HCT116 (cell line): ENCODE measurements at regions not wholly inside any gene's neighbourhood (a gene's known extent, or its start where the extent isn't known, plus 50 kb on each side); places are given as distances from the start of the nearest gene placed in this dataset.

ENCODE experiments used
- ATAC-seq: fragments of 200-7000 bp; cut with Tn5 transposase; 2 replicates; pipeline ENCODE4 v1.9.1; 2020; ENCODE audit warnings: mild to moderate bottlenecking, moderate library complexity
- BruUV-seq: library from RNA; stranded (reverse); fragments of 400-500 nt; replicated peaks from 2 replicates; lab custom pipeline; 2021; lab: Mats Ljungman, UMichigan
- CTCF ChIA-PET: fragments of 300-600 bp; sonication (Branson Sonifier 250); formaldehyde crosslinking; loops from one replicate; lab custom pipeline; 2021; ENCODE audit warnings: antibody characterized with exemption; lab: Charles Lee
- POLR2A ChIA-PET: fragments of 300-600, 350-600 bp; sonication (Branson Sonifier 250); formaldehyde crosslinking; loops from one replicate; lab custom pipeline; 2021; ENCODE audit warnings: antibody characterized with exemption; lab: Charles Lee
- RAD21 ChIA-PET, 2 experiments: fragments of 300-600 bp; sonication (Branson Sonifier 250); formaldehyde crosslinking; loops; one replicate each; lab custom pipeline; 2023; ENCODE audit warnings: low total read pairs in 2 of 2; ENCODE audit not compliant: uncharacterized antibody in 2 of 2, unreplicated experiment in 2 of 2, low non-redundant PET in 1 of 2; lab: Charles Lee
- DNase-seq: peaks from one replicate; pipeline ENCODE4 v3.0.0-alpha.2; 2010; ENCODE audit warnings: low read depth, low spot score
- H2AFZ ChIP-seq: fragments of 200-600 bp; shearing (Covaris generic), sonication (generic); 2 replicates; pipeline ENCODE4 v1.6.1; 2017; ENCODE audit warnings: low read depth, mixed run types, mixed read lengths, antibody characterized with exemption, low read length; ENCODE audit not compliant: poor library complexity, severe bottlenecking
- H3K27ac ChIP-seq: 2 replicates; pipeline ENCODE4 v1.5.1; 2012; ENCODE audit warnings: low read depth, low read length
- H3K27me3 ChIP-seq: fragments of 200-600 bp; sonication (generic); 2 replicates; pipeline ENCODE4 v1.6.1; 2016; ENCODE audit warnings: mixed run types, low read length, mixed read lengths; ENCODE audit not compliant: insufficient read depth
- H3K36me3 ChIP-seq, 2 experiments: fragments of 200-500 bp in 1 of 2; fragments of 200-600 bp in 1 of 2; sonication (Bioruptor generic) in 1 of 2; sonication (generic) in 1 of 2; 2 replicates each; pipeline versions ENCODE4 v1.5.1 to v1.6.1; 2014 to 2016; ENCODE audit warnings: low read length in 2 of 2, inconsistent platforms in 1 of 2, mixed read lengths in 1 of 2, mixed run types in 1 of 2; ENCODE audit not compliant: insufficient read depth in 2 of 2, control insufficient read depth in 1 of 2
- H3K4me1 ChIP-seq, 2 experiments: fragments of 200-600 bp in 1 of 2; sonication (generic) in 1 of 2; 2 replicates each; pipeline versions ENCODE4 v1.5.1 to v1.6.1; 2012 to 2017; ENCODE audit warnings: low read length in 2 of 2, inconsistent platforms in 1 of 2, mild to moderate bottlenecking in 1 of 2, mixed read lengths in 1 of 2, mixed run types in 1 of 2, moderate library complexity in 1 of 2; ENCODE audit not compliant: insufficient read depth in 2 of 2, control insufficient read depth in 1 of 2
- H3K4me2 ChIP-seq: fragments of 200-600 bp; sonication (generic); 2 replicates; pipeline ENCODE4 v1.6.1; 2017; ENCODE audit warnings: mixed run types, low read length, mixed read lengths
- H3K4me3 ChIP-seq, 2 experiments: fragments of 200-600 bp in 1 of 2; sonication (generic) in 1 of 2; replicated peaks in 1 of 2; 2 replicates each; pipeline ENCODE4 v1.5.1; 2011 to 2016; ENCODE audit warnings: low read length in 2 of 2, control low read depth in 1 of 2, low read depth in 1 of 2, mild to moderate bottlenecking in 1 of 2, mixed read lengths in 1 of 2, mixed run types in 1 of 2
- H3K79me2 ChIP-seq: fragments of 200-600 bp; sonication (generic); 2 replicates; pipeline ENCODE4 v1.6.1; 2017; ENCODE audit warnings: mild to moderate bottlenecking, mixed run types, low read length, moderate library complexity, mixed read lengths; ENCODE audit not compliant: insufficient read depth
- H3K9ac ChIP-seq: fragments of 200-600 bp; sonication (generic); 2 replicates; pipeline ENCODE4 v1.6.1; 2016; ENCODE audit warnings: low read length, mixed read lengths
- H3K9me2 ChIP-seq: fragments of 200-600 bp; sonication (generic), shearing (Covaris generic); 2 replicates; pipeline ENCODE4 v1.6.1; 2017; ENCODE audit warnings: mixed run types, mild to moderate bottlenecking, moderate library complexity; ENCODE audit not compliant: insufficient read depth
- H3K9me3 ChIP-seq, 2 experiments: fragments of 200-500 bp in 1 of 2; fragments of 200-600 bp in 1 of 2; sonication (Bioruptor generic) in 1 of 2; sonication (generic) in 1 of 2; 2 replicates each; pipeline ENCODE4 v1.6.1; 2014 to 2017; ENCODE audit warnings: low read length in 2 of 2, mixed read lengths in 2 of 2, inconsistent platforms in 1 of 2, low read depth in 1 of 2, mild to moderate bottlenecking in 1 of 2, mixed run types in 1 of 2, moderate library complexity in 1 of 2; ENCODE audit not compliant: control insufficient read depth in 1 of 2, insufficient read depth in 1 of 2
- H4K20me1 ChIP-seq: fragments of 200-600 bp; sonication (generic), shearing (Covaris generic); 2 replicates; pipeline ENCODE4 v1.6.1; 2017; ENCODE audit warnings: mixed run types, mild to moderate bottlenecking, moderate library complexity; ENCODE audit not compliant: insufficient read depth
- CEBPB ChIP-seq: IDR thresholded peaks from 2 replicates; pipeline ENCODE4 v1.6.1; 2012; ENCODE audit warnings: low read depth
- EGR1 ChIP-seq: IDR thresholded peaks from 2 replicates; pipeline ENCODE4 v1.6.1; 2012; ENCODE audit warnings: low read depth
- EZH2 ChIP-seq: fragments of 200-600 bp; sonication (generic); IDR thresholded peaks from 2 replicates; pipeline ENCODE4 v1.6.1; 2017; ENCODE audit warnings: antibody characterized with exemption, mixed run types
- FOSL1 ChIP-seq: IDR thresholded peaks from 2 replicates; pipeline ENCODE4 v1.6.1; 2012; ENCODE audit warnings: low read depth
- JUND ChIP-seq: IDR thresholded peaks from 2 replicates; pipeline ENCODE4 v1.6.1; 2012
- POLR2A ChIP-seq: IDR thresholded peaks from 2 replicates; pipeline ENCODE4 v1.7.0; 2011; ENCODE audit warnings: borderline replicate concordance; ENCODE audit not compliant: insufficient read depth, insufficient read length; ENCODE audit errors: extremely low read depth
- POLR2AphosphoS5 ChIP-seq: IDR thresholded peaks from 2 replicates; pipeline ENCODE4 v1.6.1; 2011; ENCODE audit warnings: mild to moderate bottlenecking, low read depth, low read length, moderate library complexity
- RAD21 ChIP-seq: IDR thresholded peaks from 2 replicates; pipeline ENCODE4 v1.6.1; 2012; ENCODE audit warnings: low read depth, mild to moderate bottlenecking
- SIN3A ChIP-seq: IDR thresholded peaks from 2 replicates; pipeline ENCODE4 v1.6.1; 2012; ENCODE audit warnings: low read depth
- SP1 ChIP-seq: IDR thresholded peaks from 2 replicates; pipeline ENCODE4 v1.6.1; 2012; ENCODE audit warnings: low read depth
- SRF ChIP-seq: IDR thresholded peaks from 2 replicates; pipeline ENCODE4 v1.6.1; 2012; ENCODE audit warnings: low read depth
- TCF7L2 ChIP-seq: IDR thresholded peaks from 2 replicates; pipeline ENCODE4 v1.7.0; 2011; ENCODE audit warnings: borderline replicate concordance, inconsistent platforms; ENCODE audit not compliant: insufficient read depth, insufficient read length; ENCODE audit errors: extremely low read depth
- YY1 ChIP-seq: IDR thresholded peaks from 2 replicates; pipeline ENCODE4 v1.6.1; 2011; ENCODE audit warnings: low read length, low read depth, moderate library complexity, mild to moderate bottlenecking; ENCODE audit not compliant: insufficient replicate concordance; ENCODE audit errors: extremely low read depth
- ZBTB33 ChIP-seq: IDR thresholded peaks from 2 replicates; pipeline ENCODE4 v1.6.1; 2011; ENCODE audit warnings: mild to moderate bottlenecking, low read length, moderate library complexity; ENCODE audit not compliant: insufficient replicate concordance; ENCODE audit errors: extremely low read depth
- ZFX ChIP-seq: fragments of 450-650 bp; IDR thresholded peaks from 2 replicates; pipeline ENCODE4 v1.6.1; 2017
- ZNF274 ChIP-seq: fragments of 200-500 bp; sonication (Bioruptor generic); IDR thresholded peaks from 2 replicates; pipeline ENCODE4 v1.6.1; 2014; ENCODE audit warnings: mild to moderate bottlenecking, low read depth, low read length, inconsistent platforms
- intact Hi-C: fragments of 100-400 bp; cut with micrococcal nuclease; formaldehyde crosslinking; loops from 2 replicates; pipeline ENCODE4 v1.10.0; 2022
- TF ChIP-seq, protein P1 (sequence below): IDR thresholded peaks from 2 replicates; pipeline ENCODE4 v1.6.1; 2012
- TF ChIP-seq, protein P2 (sequence below): IDR thresholded peaks from 2 replicates; pipeline ENCODE4 v1.6.1; 2012

DNA sequence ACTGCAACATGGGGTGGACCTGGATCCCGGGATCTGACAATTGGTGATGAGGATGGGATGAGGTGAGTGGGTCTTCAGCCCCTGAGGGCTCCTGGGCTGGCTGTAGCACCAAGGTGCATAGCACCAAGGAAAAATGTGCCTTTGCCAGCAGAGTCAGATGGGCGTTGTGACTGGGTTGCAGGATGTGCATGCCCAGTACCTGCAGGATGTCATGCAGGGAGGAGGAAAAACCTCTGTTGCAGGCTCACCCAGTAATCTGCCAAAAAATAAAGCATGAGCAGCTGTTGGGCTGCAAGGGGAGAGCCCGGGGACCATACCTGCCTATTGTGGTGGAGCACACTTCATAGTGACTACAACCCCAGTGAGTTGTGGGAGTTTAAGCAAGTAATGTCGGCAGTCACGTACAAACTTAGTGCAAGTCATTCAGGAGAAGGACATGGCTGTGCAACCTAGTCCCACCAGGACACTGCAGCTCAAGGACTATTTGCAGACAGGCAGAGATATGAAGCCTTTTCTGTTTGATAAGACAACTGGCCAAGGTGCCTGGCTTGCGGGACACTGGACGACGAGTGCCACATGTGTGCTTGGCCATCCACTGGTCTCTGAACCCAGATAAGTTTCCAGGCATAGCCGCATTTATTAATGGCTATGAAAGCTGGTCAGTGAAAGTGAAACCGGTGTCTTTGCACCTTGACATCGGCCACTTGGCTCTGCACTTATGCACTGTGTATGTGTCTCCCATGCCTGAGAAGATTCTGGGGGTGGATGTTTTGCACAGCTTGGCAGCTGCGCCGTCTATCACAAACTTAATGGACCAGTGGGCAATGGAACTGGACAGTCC, 499.8 kb downstream of the KCNJ2 start:
- intact Hi-C loops = no loop called here
- TF ChIP-seq CEBPB (no peak), SRF (no peak), POLR2A (no peak), FOSL1 (no peak), RAD21 (no peak), SP1 (no peak)
- TF ChIP-seq, protein P1, sequence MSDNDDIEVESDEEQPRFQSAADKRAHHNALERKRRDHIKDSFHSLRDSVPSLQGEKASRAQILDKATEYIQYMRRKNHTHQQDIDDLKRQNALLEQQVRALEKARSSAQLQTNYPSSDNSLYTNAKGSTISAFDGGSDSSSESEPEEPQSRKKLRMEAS = no peak
- TF ChIP-seq, protein P2, sequence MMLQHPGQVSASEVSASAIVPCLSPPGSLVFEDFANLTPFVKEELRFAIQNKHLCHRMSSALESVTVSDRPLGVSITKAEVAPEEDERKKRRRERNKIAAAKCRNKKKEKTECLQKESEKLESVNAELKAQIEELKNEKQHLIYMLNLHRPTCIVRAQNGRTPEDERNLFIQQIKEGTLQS = no peak
- Histone ChIP-seq H3K9me3 (no peaks in the 10 kb centered on the region), H3K4me2 (no peak overlapping the region), H3K4me3 (no peak overlapping the region), H3K79me2 (no peaks in the 10 kb centered on the region), H4K20me1 (no peaks in the 10 kb centered on the region), H3K9me2 (no peaks in the 10 kb centered on the region), H3K4me1 (no peaks in the 10 kb centered on the region), H3K9ac (no peak overlapping the region), H3K27ac (no peak overlapping the region), H3K36me3 (no peaks in the 10 kb centered on the region), H2AFZ (no peak overlapping the region), H3K27me3 (no peaks in the 10 kb centered on the region)
- no peak for DNase-seq
- no peak for ATAC-seq
- BruUV-seq = no TSS peak
- ChIA-PET POLR2A (no interaction called here), CTCF (no interaction called here), RAD21 (no interaction called here)

- no peak overlapping the region for H2AFZ ChIP-seq
- intact Hi-C loops = no loop called here
- BruUV-seq = no TSS peak
- H3K79me2 ChIP-seq = no peaks in the 10 kb centered on the region
- no peaks in the 10 kb centered on the region for H3K9me2 ChIP-seq
- H3K4me1 ChIP-seq = no peaks in the 10 kb centered on the region
- DNase-seq = no peak
- no peak overlapping the region for H3K4me2 ChIP-seq
- no peak overlapping the region for H3K4me3 ChIP-seq
- ChIA-PET CTCF (no interaction called here), RAD21 (no interaction called here), POLR2A (no interaction called here)
- H3K9ac ChIP-seq = no peak overlapping the region
- no peaks in the 10 kb centered on the region for H3K27me3 ChIP-seq
- H3K9me3 ChIP-seq = no peaks in the 10 kb centered on the region
- H4K20me1 ChIP-seq = no peaks in the 10 kb centered on the region
- H3K36me3 ChIP-seq = no peaks in the 10 kb centered on the region
- no peak overlapping the region for H3K27ac ChIP-seq
- no peak for ATAC-seq
- no peak for TF ChIP-seq POLR2A
- no peak for TF ChIP-seq EGR1
- TF ChIP-seq, protein P2 = no peak
- no peak for TF ChIP-seq SP1
- TF ChIP-seq, protein P1 = no peak
- no peak for TF ChIP-seq ZFX
- TF ChIP-seq JUND = no peak
- TF ChIP-seq YY1 = no peak
- TF ChIP-seq ZBTB33 = no peak
- no peak for TF ChIP-seq EZH2
- TF ChIP-seq ZNF274 = no peak
- TF ChIP-seq SIN3A = no peak
- TF ChIP-seq TCF7L2 = no peak
- no peak for TF ChIP-seq SRF
- no peak for TF ChIP-seq RAD21
- TF ChIP-seq POLR2AphosphoS5 = no peak
- no peak for TF ChIP-seq FOSL1
Measured at GRCh38 chr17:70674061-70674460, 504.7 kb downstream of the KCNJ2 start.
